ENCODE measurements at regions not wholly inside any gene's neighbourhood (a gene's known extent, or its start where the extent isn't known, plus 50 kb on each side); places are given as distances from the start of the nearest gene placed in this dataset.

DNA sequence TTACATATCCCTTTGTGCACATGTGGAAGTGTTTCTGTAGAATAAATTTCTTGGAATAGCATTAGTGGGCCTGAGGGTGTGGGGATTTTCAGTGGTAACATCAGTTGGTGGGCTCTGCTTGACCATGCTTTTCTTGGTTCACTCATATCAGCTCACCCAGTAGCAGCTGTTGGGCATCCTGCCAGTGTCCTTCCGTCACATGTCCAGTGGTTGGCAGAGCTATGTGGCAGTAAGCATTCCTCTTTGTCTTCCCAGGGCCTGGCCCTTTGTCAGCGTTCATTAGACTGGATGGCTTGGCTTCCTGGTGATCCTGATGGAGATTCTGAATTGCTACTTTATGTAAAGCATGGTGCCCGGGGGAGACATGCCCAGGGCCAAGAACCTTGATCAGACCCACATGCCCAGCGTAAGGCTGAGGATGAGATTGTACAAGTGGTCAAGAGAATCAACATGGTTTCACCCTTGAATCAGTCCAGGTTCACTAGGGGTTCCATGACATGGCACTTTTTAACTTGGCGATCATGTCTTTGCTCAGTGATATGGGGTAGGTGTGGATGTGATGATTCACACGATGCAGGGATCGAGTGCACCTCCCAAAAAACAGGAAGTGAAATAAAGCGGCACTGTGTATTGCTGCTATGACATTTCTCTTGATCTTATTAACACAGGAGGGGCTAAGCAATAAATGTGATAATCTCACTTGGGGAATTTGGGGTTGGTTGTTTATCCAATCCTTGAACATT, 72.1 kb upstream of the IGFBP7 start:
- TF ChIP-seq, protein P1, sequence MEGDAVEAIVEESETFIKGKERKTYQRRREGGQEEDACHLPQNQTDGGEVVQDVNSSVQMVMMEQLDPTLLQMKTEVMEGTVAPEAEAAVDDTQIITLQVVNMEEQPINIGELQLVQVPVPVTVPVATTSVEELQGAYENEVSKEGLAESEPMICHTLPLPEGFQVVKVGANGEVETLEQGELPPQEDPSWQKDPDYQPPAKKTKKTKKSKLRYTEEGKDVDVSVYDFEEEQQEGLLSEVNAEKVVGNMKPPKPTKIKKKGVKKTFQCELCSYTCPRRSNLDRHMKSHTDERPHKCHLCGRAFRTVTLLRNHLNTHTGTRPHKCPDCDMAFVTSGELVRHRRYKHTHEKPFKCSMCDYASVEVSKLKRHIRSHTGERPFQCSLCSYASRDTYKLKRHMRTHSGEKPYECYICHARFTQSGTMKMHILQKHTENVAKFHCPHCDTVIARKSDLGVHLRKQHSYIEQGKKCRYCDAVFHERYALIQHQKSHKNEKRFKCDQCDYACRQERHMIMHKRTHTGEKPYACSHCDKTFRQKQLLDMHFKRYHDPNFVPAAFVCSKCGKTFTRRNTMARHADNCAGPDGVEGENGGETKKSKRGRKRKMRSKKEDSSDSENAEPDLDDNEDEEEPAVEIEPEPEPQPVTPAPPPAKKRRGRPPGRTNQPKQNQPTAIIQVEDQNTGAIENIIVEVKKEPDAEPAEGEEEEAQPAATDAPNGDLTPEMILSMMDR (IDR thresholded peaks at IDR 0.05 in 2 of 3, conservative IDR thresholded peaks at IDR 0.05 in 1 of 3; ENCODE audit: control insufficient read depth in 2 of 3, extremely low read depth in 1 of 3, insufficient read depth in 1 of 3, low read depth in 3 of 3, low read length in 3 of 3): no peak
- TF ChIP-seq, protein P2, sequence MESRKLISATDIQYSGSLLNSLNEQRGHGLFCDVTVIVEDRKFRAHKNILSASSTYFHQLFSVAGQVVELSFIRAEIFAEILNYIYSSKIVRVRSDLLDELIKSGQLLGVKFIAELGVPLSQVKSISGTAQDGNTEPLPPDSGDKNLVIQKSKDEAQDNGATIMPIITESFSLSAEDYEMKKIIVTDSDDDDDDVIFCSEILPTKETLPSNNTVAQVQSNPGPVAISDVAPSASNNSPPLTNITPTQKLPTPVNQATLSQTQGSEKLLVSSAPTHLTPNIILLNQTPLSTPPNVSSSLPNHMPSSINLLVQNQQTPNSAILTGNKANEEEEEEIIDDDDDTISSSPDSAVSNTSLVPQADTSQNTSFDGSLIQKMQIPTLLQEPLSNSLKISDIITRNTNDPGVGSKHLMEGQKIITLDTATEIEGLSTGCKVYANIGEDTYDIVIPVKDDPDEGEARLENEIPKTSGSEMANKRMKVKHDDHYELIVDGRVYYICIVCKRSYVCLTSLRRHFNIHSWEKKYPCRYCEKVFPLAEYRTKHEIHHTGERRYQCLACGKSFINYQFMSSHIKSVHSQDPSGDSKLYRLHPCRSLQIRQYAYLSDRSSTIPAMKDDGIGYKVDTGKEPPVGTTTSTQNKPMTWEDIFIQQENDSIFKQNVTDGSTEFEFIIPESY (IDR thresholded peaks at IDR 0.05): no peak

All from GM12878 (cell line).